ENCODE measurements at regions not wholly inside any gene's neighbourhood (a gene's known extent, or its start where the extent isn't known, plus 50 kb on each side); places are given as distances from the start of the nearest gene placed in this dataset.
"Not testable (repeated sequence)": the region's sequence is repeated elsewhere in the genome, so short reads cannot be mapped to it uniquely, and the experiment has no call there.

DNA sequence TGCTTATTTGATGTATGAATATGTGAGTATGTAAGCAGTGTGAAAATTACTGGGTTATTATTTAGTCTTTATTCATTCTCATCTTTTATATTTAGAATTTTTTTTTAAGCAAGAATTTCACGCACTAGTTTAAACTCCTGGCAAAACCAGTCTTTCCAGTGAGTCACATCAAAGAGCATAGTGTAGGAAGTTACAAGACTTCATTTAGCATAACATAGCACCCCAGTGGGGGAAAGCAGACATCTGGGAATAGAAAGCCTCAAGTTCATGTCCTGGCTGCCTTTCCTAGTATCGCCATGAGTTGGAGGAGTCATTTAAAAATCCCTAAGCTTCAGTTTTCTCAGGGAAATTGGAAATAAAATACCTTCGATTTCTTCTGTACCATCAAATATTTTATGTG lies 408.3 kb downstream of the NUP35 start:
- DNase-seq (ENCODE audit: low read depth, low spot score): no peak

GRCh38 chr2:183533021-183533420 lies 408.8 kb downstream of the NUP35 start:
- DNase-seq (ENCODE audit: low read depth, low spot score): no peak

GRCh38 chr2:183536290-183536689 lies 412.0 kb downstream of the NUP35 start:
- DNase-seq (ENCODE audit: low read depth, low spot score): no peak

- DNase-seq (ENCODE audit: low read depth, low spot score): no peak
These were observed 412.5 kb downstream of the NUP35 start for GRCh38 chr2:183536714-183537113.

DNA sequence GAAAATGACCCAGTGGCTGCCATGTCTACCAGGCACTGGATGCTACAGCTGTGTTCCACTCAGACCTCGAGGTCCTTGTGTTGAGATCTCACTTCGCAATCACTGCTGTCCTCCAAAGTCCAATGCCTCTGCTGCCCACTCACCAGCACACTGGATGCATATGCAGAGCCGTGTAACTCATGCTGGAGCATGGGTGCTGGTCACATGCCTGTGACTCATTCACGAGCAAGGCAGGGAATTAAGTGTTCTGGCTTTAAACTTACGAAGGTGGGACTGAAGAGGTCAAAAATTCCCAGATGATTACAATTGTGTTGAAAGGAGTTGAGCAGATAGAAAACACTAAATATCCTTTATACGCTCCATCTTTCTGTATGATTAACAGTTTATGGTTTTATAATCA lies 417.5 kb downstream of the NUP35 start:
- no peak for DNase-seq (ENCODE audit: low read depth, low spot score)

DNA sequence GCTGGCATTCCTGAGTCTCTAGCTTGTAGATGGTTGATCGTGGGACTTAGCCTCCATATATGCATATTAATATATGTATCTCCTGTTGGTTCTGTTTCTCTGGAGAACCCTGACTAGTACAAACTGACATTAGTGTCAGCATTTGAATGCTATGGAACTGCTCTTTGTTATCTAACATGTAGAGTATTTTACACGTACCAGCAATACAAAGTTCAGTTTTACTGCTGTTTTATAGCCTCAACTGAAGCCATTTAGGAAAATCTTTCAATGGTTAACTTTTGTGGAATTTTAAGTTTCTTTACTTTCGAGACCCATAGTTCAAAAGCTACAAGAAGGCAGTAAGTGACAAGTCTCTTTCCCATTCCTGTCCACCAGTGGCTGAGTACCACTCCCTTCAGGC lies 418.4 kb downstream of the NUP35 start:
- no peak for DNase-seq (ENCODE audit: low read depth, low spot score)

DNA sequence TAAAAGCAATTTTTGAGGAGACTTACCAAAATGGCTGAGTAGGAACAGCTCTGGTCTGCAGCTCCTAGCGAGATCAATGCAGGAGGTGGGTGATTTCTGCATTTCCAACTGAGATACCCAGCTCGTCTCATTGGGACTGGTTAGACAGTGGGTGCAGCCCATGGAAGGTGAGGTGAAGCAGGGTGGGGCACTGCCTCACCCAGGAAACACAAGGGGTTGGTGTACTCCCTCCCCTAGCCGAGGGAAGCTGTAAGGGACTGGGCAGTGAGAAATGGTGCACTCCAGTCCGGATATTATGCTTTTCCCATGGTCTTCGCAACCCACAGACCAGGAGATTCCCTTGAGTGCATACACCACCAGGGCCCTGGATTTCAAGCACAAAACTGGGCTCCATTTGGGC lies 419.0 kb downstream of the NUP35 start:
- no peak for DNase-seq (ENCODE audit: low read depth, low spot score)

- peak; percentile 32 for DNase-seq (ENCODE audit: low read depth, low spot score)
These were observed 419.5 kb downstream of the NUP35 start for GRCh38 chr2:183543731-183544130.

DNA sequence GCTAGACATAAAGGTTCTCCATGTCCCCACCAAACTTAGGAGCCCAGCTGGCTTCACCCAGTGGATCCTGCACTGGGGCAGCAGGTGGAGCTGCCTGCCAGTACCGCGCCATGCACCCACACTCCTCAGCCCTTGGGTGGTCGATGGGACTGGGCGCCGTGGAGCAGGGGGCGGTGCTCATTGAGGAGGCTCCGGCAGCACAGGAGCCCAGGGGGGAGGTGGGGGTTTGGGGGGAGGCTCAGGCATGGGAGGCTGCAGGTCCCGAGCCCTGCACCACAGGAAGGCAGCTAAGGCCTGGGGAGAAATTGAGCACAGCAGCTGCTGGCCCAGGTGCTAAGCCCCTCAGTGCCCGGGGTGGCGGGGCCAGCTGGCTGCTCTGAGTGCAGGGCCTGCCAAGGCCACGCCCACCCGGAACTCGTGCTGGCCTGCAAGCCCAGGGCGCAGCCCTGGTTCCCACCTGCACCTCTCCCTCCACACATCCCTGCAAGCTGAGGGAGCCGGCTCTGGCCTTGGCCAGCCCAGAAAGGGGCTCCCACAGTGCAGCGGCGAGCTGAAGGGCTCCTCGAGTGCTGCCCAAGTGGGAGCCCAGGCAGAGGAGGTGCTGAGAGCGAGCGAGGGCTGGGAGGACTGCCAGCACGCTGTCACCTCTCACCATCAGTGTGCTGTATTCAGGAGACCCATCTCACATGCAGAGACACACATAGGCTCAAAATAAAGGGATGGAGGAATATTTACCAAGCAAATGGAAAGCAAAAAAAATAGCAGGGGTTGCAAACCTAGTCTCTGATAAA lies 422.5 kb downstream of the NUP35 start:
- not testable (repeated sequence) for DNase-seq (ENCODE audit: low read depth, low spot score)

GRCh38 chr2:183552716-183553115 lies 428.5 kb downstream of the NUP35 start:
- no peak for DNase-seq (ENCODE audit: low read depth, low spot score)

DNA sequence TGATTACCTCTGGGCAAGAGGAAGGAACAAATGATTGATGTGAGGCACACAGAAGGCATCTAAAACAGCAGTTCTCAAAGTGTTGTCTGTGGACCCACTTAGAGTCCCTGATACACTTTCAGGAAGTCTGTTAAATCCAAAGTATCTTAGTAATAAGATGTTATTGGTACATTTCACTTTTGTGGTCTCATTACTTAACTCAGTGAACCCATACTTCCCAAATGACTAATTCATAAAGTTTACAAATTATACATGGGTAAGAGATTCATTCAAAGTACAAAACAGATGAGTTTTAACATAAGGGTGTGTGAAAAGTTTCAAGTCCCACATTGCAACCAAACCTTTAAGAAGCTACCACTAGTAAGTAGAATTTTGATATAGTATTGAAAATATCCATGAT lies 440.5 kb downstream of the NUP35 start:
- no peak for DNase-seq (ENCODE audit: low read depth, low spot score)

GRCh38 chr2:183575481-183575880 lies 451.2 kb downstream of the NUP35 start:
- DNase-seq (ENCODE audit: low read depth, low spot score): no peak

DNA sequence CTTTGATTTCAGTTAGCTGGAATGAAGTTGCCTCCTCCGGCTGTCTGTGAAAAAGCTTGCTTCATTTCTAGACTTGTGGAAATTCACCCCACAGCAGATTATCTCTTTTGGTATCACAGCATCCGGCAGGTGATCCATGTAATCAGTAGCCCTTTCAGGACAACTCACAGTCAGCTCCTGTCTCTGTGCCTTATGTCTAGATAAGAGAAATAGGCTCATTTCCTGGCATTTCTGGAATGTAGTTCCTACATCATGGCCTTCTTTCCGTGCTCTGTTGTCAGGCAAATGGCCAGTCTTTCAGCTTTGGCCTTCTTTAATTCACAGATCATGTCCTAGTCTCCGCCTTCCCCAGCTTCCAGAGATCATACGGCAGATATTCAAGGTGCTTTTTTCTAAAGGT lies 455.4 kb downstream of the NUP35 start:
- peak; percentile 17 for DNase-seq (ENCODE audit: low read depth, low spot score)

DNA sequence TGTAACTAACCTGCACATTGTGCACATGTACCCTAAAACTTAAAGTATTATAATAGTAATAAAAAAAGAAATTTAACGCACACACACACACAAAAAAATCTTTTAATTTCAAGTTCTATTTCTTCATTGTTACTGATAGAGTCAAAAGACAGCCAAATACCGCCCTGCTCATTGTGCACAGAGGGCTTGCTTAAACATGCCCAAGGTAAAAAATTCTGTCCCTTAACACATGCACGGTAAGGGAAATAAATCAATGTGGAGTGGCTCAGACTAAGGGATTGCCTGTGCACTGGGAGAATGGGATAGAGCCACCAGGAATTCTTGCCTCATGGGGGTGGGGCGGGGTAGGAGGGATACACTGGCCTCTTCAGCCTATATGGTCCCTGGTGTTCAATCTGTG lies 468.0 kb downstream of the NUP35 start:
- DNase-seq (ENCODE audit: low read depth, low spot score): no peak

DNA sequence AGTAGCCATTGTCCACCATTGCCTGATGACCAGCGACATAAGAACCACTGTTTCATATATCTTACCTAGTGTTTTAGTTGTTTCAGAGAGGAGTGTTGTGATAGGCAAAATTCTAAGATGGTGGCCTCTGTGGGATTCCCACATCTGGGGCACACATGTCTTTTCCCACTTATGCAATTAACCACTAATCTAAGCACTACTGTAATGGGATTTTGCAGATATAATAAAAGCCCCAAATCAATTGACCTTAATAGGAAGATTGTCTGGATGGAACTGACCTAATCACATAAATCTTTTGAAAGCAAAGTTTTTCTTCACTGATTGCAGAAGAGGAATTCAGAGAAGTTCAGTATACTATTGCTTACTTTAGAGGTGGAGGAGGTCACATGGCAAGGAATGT lies 469.9 kb downstream of the NUP35 start:
- DNase-seq (ENCODE audit: low read depth, low spot score): no peak

DNA sequence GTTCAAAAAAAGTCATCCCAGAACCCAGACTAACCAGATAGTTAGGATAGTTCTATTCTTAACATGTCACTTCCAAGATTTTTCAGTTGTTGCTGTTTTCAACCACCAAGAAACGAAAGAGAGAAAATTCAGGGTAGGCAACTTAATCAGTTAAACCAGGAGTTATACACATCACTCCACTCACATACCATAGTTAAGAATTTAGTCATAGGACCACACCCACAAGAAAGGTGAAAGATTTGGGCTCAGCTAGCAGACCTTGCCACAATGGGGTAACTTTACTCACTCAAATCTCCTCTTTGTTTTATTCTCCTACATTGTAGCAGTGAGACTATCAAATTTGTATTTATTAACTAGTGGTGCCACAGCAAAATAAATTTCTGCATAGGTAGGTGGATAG lies 473.6 kb downstream of the NUP35 start:
- DNase-seq (ENCODE audit: low read depth, low spot score): no peak

DNA sequence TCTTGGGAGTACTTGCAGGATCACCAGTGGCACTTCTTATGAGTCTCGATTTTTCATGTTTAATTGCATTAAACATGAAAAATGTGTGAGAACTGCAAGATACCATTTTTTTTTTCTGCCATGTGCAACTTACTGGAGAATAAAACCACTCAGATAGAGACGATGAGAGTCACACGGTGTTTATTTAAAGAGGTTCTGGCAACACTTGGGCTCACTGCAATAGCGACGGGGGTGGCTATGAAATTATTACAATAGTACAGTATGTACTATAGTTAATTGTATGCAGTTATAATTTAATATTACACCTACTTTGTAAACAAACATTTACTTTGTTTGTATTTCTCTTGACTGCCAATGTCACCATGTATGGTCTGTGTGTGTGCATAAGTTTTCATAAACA lies 479.8 kb downstream of the NUP35 start:
- no peak for DNase-seq (ENCODE audit: low read depth, low spot score)

DNA sequence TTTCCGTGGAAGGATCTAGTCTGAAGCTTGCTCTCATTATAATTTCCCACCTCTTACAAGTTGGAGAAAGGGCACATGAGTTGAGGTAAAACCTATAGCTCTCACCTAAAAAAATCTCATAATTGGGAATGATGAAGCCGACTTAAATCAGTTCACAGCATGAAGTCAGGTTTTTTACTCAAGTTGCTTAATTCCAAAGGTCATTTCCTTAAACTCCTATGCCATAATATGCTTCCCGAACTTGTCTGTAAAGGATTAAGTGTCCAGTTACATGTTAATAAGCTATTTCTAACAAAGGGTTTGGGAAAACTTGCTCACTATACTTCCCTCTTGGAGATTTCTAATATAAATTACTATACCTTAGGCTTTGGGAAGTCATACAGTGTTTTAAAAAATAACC lies 481.2 kb downstream of the NUP35 start:
- no peak for DNase-seq (ENCODE audit: low read depth, low spot score)

DNA sequence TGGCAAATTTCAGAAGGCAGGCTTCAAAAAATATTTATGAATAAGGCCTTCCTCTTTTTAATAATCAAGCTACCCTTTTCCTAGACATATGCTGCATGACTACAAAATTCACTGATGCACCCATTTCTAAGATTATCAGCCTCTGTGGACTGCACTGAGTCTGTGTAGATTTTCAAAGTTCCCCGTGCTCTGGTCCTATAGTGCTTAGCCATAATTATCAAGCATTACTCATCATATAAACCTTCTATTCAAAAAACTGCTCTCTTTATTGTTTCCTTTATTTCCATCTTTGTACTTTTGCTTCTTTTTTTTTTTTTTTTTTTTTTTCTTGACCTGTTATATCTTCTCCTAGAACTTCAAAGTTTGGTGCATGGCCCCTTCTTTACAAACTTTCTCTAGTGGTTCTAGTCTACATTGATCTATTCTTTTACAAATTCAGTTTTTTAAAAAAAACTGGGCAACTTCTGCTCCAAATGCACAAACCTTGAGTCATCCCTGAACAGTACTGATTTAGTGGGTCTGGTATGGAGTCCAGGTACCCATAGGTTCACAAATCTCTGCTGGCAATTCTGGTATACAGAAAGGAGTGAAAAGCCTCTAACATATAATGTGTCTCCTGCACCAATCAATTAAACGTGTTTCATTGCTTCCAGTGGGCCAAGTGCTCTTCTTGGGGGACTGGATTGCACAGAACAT lies 481.9 kb downstream of the NUP35 start:
- no peak for DNase-seq (ENCODE audit: low read depth, low spot score)

GRCh38 chr2:183606718-183607085 lies 482.5 kb downstream of the NUP35 start:
- DNase-seq (ENCODE audit: low read depth, low spot score): no peak

DNA sequence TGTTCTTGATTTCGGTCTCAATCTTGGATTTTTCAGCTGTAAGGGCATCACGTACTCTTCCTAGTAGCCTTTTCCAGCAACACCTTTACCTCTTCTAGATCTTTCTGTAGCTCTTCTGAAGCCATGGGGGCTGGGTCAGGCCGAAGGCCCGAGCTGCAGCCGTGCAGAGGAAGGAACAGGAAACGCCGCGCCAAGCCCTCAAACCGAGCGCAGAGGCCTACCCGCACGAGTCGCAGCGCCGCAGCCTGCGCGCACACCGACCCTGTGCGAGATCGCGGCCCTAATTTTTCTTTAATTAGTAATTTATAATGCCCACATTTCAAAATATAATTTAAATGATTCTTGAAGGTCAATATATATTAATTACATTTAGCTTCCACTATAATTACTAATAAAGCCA lies 483.8 kb downstream of the NUP35 start:
- DNase-seq (ENCODE audit: low read depth, low spot score): no peak

DNA sequence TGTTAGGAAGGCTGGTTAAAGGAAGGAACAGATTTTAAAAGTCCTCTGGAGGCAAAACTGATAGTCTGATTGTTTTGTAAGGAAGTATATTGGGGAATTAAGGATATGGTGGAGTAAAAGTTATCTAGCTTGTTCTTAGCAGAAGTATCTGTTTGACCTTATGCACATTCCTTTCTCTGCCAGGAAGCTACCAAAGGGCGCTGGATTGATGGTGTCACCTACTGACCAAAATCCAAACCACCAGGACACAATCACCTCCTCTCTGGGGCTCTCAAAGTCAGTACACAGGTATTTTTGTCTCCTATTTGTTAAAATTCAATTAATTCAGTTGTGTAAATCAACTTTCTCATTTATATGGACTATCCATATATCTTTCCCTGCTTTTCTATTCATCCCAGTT lies 484.5 kb downstream of the NUP35 start:
- DNase-seq (ENCODE audit: low read depth, low spot score): no peak

- DNase-seq (ENCODE audit: low read depth, low spot score): peak; percentile 14
These were observed 486.5 kb downstream of the NUP35 start for GRCh38 chr2:183610724-183611123.

Measured in ELF-1 (cell line).